Testis (tissue), 2 donors: ENCODE measurements at regions not wholly inside any gene's neighbourhood (a gene's known extent, or its start where the extent isn't known, plus 50 kb on each side); places are given as distances from the start of the nearest gene placed in this dataset.

Experiments
- POLR2A ChIP-seq: fragments of 450-650 bp; IDR thresholded peaks from one replicate; pipeline ENCODE4 v1.6.1; 2017; ENCODE audit warnings: antibody characterized with exemption, mild to moderate bottlenecking, moderate library complexity
- TF ChIP-seq, protein P1 (sequence below), 3 experiments: fragments of 450-650 bp in 2 of 3; fragments of 200-600 bp in 1 of 3; sonication (generic) in 1 of 3; IDR thresholded peaks; one replicate each; pipeline ENCODE4 v1.5.1; 2016 to 2019; ENCODE audit warnings: antibody characterized with exemption in 3 of 3, mild to moderate bottlenecking in 2 of 3, moderate library complexity in 1 of 3

DNA sequence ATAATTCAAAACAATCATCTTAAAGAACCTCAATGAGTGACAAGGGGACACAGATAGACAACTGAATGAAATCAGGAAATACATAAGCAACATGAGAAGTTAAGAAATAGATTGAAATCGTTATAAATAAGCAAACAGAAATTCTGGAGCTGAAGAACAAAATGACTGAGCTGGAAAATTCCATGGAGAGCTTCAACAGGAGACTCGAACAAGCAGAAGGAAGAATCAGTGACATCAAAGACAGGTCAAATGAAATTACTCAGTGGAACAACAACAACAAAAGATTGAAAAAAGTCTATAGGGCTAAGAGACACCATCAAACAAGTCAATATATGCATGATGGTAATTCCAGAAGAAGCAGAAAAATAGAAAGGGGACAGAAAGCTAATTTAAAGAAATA lies 89.5 kb upstream of the ALKAL2 start:
- no peak for TF ChIP-seq POLR2A
- TF ChIP-seq, protein P1, sequence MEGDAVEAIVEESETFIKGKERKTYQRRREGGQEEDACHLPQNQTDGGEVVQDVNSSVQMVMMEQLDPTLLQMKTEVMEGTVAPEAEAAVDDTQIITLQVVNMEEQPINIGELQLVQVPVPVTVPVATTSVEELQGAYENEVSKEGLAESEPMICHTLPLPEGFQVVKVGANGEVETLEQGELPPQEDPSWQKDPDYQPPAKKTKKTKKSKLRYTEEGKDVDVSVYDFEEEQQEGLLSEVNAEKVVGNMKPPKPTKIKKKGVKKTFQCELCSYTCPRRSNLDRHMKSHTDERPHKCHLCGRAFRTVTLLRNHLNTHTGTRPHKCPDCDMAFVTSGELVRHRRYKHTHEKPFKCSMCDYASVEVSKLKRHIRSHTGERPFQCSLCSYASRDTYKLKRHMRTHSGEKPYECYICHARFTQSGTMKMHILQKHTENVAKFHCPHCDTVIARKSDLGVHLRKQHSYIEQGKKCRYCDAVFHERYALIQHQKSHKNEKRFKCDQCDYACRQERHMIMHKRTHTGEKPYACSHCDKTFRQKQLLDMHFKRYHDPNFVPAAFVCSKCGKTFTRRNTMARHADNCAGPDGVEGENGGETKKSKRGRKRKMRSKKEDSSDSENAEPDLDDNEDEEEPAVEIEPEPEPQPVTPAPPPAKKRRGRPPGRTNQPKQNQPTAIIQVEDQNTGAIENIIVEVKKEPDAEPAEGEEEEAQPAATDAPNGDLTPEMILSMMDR (IDR thresholded peaks at IDR 0.05): no peak
